Keratinocyte (primary cell): ENCODE measurements at regions not wholly inside any gene's neighbourhood (a gene's known extent, or its start where the extent isn't known, plus 50 kb on each side); places are given as distances from the start of the nearest gene placed in this dataset.

ENCODE experiments used
- CTCF ChIP-seq, 3 experiments: IDR thresholded peaks in 1 of 3; conservative IDR thresholded peaks in 1 of 3; optimal IDR thresholded peaks in 1 of 3; 2 replicates in 2 of 3; 3 replicates in 1 of 3; pipeline versions ENCODE3 to v1.5.1; 2011; ENCODE audit warnings: low read length in 3 of 3, mild to moderate bottlenecking in 3 of 3, moderate library complexity in 2 of 3, control low read depth in 1 of 3, inconsistent platforms in 1 of 3; ENCODE audit not compliant: insufficient read depth in 2 of 3; ENCODE audit errors: extremely low read depth in 1 of 3
- EZH2 ChIP-seq: IDR thresholded peaks from one replicate; pipeline ENCODE4 v1.6.1; 2012; ENCODE audit warnings: inconsistent platforms, mild to moderate bottlenecking, low read length, moderate library complexity

- TF ChIP-seq CTCF (optimal IDR thresholded peaks at IDR 0.05 in 1 of 3, IDR thresholded peaks at IDR 0.05 in 1 of 3, conservative IDR thresholded peaks at IDR 0.05 in 1 of 3; ENCODE audit: extremely low read depth in 1 of 3, insufficient read depth in 2 of 3, low read length in 3 of 3): no peak
- TF ChIP-seq EZH2: no peak
Measured at GRCh38 chr5:124843596-124843899, 97.1 kb upstream of the ZNF608 start.
